Esophagus mucosa (tissue), 1 donor: ENCODE measurements at regions not wholly inside any gene's neighbourhood (a gene's known extent, or its start where the extent isn't known, plus 50 kb on each side); places are given as distances from the start of the nearest gene placed in this dataset.
"Not testable (repeated sequence)": the region's sequence is repeated elsewhere in the genome, so short reads cannot be mapped to it uniquely, and the experiment has no call there.

ENCODE experiments used
- ATAC-seq: fragments of 200-7000 bp; cut with Tn5 transposase; one replicate; pipeline ENCODE4 v1.9.1; 2020
- donor health status: DM: yes; HTN: yes; CAD: no.

DNA sequence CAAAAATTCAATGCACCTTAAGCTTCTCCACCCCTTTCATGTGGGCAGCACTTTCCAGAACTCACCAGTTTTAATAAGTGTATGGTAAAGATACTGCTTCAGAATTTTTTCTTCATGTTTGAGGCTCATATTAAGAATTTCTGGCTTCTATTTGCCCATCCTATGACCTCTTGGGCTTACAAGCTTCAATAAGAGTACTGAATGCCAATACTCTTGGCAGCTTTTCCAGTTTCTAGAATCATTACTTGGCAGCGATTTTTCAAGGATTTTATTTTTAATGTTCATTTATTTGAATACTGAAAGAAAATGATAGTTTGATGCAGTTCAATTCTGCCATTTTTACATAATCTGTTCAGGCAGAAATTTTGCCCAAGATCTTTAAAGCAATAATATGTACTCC is 242.1 kb upstream of the KCND2 start:
- no peak for ATAC-seq

DNA sequence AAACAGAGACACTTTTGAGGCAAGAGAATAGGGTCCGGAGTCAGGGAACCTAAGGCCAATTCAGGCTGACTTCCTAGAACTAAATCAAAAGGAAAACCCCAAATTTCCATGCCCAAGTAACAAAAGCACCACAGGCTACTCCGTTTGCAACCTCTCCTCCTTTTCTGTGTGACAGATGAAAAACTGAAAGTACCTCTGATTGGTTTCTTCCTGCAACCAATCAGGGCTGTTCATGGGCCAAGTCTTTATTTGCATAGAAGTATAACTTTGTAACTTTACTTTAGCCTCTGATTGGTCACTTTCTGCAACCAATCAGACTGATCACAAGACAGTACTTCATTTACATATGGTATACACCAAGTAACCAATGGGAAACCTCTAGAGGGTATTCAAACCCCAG is 239.9 kb upstream of the KCND2 start:
- no peak for ATAC-seq

DNA sequence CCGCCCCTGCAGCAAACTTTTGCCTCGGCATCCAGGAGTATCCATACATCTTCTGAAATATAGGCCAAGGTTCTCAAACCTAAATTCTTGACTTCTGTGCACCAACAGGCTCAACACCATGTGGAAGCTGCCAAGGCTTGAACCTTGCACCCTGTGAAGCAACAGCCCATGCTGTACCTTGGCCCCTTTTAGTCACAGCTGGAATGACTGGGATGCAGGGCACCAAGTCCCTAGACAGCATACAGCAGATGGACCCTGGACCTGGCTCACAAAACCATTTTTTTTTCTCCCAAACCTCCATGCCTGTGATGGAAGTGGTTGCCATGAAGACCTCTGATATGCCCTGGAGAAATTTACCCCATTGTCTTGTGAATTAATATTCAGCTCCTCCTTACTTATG is 233.8 kb upstream of the KCND2 start:
- no peak for ATAC-seq

DNA sequence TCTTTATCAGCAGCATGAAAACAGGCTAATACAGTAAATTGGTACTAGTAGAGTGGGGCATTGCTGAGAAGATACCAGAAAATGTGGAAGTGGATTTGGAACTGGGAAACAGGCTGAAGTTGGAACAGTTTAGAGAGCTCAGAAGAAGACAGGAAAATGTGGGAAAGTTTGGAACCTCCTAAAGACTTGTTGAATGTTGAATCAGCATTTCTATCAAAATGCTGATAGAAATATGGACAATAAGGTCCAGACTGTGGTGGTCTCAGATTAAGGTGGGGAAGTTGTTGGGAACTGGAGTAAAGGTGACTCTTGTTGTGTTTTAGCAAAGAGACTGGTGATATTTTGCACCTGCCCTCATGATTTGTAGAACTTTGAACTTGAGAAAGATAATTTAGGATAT is 231.2 kb upstream of the KCND2 start:
- ATAC-seq: no peak

DNA sequence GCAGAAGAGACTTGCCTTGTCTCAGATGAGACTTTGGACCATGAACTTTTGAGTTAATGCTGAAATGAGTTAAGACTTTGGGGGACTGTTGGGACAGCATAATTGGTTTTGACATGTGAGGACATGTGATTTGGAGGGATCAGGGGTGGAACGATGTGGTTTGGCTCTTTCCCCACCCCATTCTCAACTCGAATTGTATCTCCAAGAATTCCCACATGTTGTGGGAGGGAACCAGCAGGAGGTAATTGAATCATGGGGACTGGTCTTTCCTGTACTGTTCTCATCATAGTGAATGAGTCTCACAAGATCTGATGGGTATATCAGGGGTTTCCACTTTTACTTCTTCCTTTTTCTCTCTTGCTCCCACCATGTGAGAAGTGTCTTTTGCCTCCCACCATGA is 229.7 kb upstream of the KCND2 start:
- no peak for ATAC-seq

DNA sequence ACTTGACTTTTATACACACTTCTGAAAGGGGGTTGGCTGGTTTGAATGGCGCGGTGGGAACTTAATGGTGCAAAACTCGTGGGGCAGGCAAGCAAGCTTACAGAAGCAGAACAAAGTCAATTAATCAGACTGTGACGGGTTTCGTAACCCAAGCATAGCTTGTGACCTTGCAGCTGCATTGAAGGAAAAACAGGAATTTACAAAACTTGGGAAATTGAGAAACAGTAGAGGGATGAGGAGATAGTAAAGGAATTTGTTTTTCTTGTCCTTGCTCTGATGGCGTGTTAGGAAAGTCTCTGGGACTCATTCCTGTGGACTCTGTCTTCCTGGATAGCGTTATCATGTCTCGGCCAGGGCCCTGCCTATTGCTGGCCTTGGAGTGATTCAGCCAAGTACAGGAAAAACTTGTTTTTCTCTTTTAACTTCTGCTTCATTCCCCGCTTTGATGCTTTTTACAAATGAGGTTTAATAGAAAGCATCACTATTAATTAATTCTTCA is 220.0 kb upstream of the KCND2 start:
- ATAC-seq: peak; percentile 67

DNA sequence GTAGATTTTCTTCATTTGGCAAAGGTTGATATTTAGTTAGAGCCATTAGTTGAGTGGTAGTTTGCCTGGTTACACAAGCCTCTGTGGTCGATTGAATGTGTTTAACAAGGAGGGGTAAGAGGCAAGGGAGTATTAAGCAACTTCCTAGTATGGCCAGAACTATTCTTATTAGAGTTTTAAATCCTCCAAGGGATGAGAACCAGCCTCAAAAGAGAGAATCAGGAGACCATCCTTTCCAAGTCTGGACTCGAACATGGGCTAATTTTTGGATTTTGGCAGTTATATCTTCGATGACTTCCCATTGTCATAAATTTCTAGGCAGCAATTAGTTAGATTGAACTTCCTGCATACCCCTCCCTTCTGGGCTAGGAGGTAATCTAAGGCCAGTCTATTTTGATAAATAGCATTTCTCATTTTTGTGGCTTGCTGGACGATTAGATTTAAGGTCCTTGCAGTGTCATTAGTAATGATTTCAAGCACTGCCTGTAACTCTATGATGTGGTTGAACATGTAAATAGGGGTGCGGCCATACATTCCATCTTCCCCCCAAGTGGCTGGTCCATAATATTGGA is 219.5 kb upstream of the KCND2 start:
- ATAC-seq: peak; percentile 26

DNA sequence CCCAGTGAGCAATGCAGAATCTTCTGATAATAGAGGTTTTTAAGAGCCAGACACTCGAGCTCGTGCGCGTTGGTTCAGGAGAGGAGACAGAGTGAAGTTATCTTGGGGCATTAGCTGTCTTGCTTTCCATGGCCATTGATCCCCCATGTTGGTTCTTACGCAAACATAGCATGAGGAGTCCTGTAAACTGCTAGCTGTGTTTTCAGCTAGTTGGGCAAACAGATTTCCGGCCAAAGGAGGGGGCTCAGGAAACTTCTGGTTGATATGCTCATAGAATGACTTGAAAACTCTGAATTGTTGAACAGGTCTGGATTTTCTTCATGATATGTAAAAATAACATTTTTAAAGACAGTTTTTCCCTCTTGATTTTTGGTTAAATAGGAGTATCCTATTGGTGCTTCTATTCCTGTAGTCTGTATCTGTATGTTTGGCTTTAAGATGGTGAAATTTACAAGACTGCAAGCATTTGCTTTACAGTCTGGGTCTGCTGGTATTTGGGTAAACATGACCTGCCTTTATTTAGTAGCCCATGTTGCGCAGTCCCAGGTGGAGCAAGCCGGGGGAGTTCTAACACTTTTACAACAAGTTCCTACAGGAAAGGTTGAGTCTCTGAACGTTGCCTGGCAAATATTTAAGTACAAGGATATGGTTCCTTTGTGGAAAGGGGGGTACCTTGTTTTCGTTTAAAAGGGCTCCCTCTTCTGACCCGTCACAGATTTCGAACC is 218.4 kb upstream of the KCND2 start:
- no peak for ATAC-seq

DNA sequence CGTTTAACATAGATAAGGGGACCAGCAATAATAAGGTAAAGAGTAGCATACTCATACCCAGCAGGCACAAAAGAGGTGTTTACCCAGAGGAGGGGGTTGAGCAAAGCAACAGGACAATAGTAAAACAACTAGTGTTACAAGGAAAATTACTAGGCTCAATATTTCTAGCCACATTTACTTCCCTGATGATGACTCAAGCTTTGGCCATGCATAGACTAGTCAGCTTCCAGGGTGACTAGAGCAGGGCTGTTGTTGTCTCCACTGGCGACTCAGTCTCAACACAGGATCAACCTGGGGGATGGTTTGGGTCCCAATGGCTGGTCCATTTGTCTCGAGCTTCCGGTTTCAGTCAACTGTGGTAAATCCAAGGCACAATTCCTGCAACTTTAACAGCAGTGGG is 217.7 kb upstream of the KCND2 start:
- peak; percentile 51 for ATAC-seq

DNA sequence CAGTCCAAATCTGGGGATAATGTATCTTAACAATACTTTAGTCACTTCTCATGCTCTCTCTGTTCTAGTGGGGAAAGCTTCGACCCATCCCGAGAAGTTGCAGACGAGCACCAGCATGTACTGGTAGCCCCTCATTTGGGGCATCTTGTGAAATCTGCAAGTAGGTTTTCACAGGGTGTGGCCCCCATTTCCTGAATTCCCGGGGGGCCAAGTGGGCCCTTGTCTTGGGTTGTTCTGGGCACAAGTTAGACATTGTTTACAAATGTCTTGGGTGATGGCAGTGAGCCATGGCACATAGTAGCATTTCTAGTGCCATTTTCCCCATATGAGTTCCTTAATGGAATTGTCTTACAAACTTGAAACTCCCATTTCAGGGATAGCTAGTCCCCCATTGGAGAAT is 216.7 kb upstream of the KCND2 start:
- no peak for ATAC-seq

DNA sequence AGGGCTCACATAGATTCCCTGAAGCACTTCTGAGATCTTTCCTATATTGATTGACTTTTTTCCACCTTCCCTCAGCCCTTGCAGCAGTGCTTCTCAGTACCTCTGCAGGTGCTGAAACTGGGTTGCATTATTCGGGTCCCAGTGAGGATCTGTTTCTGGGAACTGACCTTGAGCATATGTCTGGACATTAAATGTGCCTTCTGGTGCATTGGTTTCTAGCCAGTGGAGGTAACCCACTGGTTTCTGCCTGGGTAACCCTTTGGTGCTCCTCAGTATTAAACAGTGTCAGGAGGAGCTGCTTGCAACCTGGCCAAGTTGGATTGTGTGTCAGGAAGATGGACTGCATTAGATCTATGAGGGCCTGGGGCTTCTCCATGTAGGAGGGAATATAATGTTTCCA is 213.3 kb upstream of the KCND2 start:
- no peak for ATAC-seq

DNA sequence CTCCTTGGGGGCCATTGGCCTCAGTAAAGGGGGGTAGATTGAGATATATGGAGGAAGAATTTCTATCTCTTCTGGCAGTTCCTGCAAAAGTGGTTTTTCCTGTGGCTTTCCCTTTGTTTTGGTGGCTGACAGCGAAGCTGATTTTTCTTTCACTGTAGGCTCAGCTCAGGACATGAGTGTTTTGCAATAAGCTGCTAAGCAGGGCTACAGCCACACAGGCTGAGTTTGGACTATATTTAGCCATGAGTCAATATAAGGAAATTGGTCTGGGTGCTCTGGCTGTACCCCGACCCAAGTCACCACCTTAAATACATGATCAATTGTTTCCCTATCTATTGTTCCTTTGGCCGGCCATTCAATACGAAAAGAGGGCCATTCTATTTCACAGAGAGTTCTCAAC is 212.7 kb upstream of the KCND2 start:
- ATAC-seq: no peak

DNA sequence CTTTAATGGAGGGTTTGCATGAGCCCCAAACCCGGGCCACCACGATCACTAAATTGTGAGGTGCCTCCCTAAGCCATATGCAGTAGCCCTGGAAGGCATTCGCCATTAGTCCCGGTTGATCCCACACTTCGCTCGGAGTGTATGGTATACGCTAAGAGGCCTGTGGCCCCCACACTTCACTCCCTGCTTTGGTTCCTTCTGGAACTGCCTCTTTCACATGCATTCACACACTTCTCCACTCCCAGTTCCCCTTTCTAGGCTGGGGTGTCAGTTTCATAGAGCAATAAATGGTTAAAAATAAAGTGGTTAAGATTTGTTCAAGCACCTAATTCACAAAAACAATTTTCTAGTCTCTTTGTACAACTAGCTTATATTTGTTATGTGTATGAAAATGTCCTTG is 212.1 kb upstream of the KCND2 start:
- no peak for ATAC-seq

DNA sequence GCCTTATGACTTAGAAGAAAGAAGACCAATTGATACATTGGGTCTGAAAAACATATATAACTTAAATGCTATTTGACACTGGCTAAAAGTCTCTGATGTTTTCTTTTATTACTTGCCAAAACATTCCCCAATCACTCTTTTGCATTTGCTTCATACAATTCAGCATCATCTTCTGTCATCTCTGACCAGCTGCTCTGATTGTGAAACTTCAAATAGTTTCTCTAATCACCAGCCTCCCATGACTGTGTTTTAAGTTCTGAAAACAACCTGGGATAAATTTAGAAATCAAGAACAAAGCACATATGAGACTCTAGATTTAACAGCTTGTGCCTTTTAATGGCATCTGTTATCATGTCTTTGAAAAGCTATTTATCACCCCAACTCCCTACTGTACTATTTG is 208.4 kb upstream of the KCND2 start:
- no peak for ATAC-seq

DNA sequence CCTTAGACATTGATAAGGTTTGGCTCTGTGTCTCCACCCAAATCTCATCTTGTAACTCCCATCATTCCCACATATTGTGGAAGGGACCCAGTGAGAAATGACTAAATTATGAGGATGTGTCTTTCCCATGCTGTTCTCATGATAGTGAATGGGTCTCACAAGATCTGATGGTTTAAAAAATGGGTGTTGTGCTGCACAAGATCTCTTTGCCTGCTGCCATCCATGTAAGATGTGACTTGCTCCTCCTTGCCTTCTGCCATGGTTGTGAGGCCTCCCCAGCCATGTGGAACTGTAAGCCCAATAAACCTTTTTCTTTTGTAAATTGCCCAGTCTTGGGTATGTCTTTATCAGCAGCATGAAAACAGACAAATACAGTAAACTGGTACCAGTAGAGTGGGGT is 206.1 kb upstream of the KCND2 start:
- ATAC-seq: not testable (repeated sequence)

DNA sequence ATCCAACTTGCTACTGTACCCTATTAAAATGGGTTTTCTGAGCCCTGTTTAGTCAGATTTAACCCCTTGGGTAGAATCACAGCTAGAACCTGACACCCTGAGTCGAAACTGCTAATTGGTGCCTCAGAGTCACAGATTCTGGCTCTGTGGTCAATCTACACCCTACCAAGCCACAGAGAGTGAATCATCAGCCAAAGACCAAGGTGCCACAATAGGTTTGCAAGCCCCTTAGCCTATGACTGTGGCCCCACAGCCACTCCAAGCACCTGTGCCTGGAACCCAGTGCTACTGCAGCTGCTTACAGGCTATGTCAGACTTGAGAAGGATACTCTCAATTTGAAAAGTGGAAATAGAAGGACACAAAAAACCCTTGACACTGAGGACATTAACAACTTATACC is 202.8 kb upstream of the KCND2 start:
- no peak for ATAC-seq

DNA sequence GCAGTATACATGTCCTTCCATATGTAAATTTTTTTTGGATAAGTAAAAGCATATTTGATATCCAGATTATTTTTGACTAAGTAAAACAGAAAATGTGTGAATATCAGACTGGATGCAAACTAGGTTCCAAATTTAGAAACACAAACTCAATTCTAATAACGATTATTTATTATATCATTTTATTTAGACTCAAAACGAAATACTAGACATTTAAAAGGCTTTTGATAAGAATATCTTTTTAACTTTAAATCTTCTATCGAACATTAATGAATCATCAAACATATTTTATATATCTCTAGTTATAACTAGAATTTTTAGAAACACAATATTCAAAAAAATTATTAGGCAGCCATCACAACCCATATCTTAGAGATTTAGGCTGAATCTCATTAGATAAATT is 195.2 kb upstream of the KCND2 start:
- ATAC-seq: no peak

DNA sequence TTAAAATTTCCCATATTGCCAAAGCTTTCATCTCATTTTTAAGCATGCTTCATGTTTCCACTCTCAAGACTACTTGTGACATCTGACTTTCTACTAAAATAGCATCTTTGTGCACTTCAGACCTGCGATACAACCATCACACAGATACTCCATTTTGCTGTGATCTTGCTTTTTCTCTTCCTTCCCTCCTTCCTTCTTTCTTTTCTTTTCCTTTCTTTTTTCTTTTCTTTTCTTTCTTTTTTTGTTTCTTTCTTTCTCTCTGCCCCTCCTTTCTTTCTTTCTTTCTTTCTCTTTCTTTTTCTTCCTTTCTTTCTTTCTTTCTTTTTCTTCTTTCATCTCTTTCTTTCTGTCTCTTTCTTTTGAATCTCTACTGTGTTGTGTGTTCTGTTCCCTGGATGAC is 194.0 kb upstream of the KCND2 start:
- ATAC-seq: no peak

DNA sequence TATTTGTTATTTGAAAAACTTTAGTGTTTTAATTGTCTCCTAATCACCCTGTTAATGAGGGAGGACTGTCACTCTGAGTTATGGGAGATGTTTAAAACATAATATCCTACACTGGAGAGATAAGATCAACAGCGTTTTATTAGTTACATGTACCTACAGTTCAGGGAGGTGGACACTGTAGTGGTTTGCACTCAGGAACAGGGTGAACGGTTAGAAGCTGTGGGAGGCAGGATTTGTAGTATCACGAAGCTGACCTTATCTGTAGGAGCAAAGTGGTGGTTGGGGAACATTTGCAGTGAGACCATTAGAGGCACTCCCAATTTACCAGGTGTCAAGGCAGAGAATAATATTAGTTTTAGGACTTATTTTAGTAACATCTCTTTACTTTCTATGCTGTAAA is 193.3 kb upstream of the KCND2 start:
- no peak for ATAC-seq

DNA sequence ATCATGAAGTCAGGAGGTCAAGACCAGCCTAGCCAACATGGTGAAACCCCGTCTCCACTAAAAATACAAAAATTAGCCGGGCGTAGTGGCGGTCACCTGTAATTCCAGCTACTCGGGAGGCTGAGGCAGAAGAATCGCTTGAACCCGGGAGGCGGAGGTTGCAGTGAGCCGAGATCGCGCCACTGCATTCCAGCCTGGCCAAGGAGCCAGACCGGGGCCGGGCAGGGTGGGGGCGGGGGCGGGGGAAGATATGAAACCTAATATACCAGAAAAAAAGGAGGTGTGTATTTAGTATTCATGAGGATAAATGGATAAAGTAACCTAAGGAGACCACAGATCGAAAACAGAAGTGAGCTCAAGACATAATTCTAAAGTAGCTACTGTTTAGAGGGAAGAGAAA is 186.5 kb upstream of the KCND2 start:
- ATAC-seq: not testable (repeated sequence)

DNA sequence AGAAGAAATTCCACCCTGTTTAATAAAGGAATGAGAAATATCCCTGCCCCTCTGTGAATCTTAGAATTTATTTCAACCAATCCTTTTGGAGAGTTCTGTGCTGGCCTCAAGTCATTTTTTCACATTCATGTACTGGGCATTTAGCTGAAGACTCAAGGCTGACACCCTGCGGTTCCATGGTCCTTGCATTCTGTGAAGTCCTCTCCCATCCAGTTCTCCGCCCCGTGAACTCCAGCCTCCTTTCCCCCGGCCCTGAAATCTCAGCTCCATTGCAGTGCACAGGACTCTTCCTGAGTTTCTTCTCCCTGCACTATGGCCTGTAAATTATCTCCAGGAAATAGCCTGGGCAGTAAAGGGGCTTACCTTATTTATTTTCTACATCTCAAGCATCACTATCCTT is 183.0 kb upstream of the KCND2 start:
- no peak for ATAC-seq

DNA sequence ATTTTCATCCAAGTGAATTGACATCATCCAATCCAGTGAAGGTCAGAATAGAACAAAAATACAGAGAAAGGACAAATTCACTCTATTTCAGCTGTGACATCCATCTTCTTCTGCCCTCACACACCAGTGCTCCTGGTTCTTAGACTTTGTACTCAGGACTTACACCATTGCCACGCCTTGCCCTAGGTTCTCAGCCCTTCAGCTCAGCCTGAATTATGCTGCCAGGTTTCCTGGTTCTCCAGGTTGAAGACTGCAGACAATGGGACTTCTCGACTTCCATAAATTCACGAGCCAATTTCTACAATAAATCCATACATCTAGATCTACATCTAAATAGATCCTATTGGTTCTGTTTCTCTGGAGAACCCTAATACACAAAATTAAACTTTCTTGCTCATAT is 181.2 kb upstream of the KCND2 start:
- ATAC-seq: no peak

DNA sequence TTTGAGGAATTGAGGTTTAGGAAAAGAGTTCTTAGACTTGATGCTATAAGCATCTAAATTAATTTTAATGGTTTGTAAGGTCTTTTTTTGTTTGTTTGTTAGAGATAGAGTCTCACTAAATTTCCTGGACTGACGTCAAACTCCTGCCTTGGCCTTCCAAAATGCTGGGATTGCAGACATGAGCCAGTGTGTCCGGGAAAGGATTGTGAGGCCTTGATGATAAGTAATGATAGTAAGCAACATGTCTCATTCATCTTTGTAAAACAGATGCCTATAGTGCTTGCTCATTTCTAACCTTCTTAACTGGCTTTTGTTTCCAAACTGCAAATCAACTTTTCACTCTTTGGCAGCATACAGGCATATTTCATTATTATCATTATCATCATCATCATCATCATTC is 176.0 kb upstream of the KCND2 start:
- ATAC-seq: no peak

DNA sequence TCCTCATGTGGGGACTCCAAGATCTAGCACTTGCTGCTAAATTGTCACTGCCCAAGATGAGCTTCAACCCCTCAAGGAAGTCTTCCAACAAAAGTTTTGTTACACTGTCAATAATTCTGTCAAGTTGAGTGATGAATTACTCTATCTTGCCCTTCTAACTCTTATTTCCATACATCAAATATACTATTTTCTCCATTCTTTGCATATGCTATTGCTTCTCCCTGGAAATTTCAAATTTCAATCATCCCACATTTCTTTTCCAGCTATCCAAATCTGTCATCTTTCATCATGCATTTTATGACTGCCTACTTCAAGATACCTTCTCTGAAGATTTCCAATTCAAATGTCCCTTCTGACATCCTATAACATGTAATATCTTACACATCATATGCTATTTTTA is 175.2 kb upstream of the KCND2 start:
- no peak for ATAC-seq

DNA sequence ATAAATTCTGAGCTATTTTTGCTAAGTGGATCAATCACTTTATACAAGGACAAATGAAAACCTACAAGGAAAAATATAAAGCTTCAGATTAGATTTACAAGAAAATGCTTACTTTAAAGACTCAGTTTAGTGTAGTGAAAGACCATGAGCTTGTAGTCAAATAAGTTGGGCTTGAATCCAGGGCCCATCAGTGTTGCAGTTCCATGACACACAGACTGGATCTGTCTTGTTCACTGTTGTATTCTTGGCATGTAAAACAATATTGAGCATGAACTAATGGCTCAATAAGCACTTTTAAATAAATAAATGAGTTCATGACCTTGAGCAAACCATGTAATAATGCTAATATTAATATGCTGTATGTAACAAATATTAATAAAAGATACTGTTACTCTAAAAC is 164.6 kb upstream of the KCND2 start:
- no peak for ATAC-seq
